Fibroblast of peridontal ligament (primary cell): ENCODE measurements at regions not wholly inside any gene's neighbourhood (a gene's known extent, or its start where the extent isn't known, plus 50 kb on each side); places are given as distances from the start of the nearest gene placed in this dataset.
"Not testable (repeated sequence)": the region's sequence is repeated elsewhere in the genome, so short reads cannot be mapped to it uniquely, and the experiment has no call there.

ENCODE experiments used
- DNase-seq: peaks from one replicate; pipeline ENCODE4 v3.0.0-alpha.2; 2010; ENCODE audit errors: extremely low read depth

- no peak for DNase-seq
Observed at GRCh38 chr1:219560856-219561255, 52.0 kb downstream of the ZC3H11B start.

DNA sequence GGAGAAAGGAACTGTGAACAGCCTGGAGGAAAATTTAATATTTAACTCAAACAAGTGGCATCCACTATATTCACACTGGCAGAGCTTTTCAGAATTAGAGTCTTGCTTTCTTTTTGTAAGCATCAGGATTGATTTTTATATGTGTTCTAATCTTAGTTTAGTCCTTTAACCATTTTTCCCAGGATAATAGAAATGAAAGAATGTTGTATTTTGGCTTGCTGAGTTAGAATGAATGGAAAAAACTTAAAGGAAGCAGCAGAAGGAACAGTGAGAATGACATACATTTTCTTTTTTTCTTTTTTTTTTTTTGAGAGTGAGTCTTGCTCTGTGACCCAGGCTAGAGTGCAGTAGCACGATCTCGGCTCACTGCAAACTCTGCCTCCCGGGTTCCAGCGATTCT is 53.0 kb downstream of the ZC3H11B start:
- DNase-seq = no peak

DNA sequence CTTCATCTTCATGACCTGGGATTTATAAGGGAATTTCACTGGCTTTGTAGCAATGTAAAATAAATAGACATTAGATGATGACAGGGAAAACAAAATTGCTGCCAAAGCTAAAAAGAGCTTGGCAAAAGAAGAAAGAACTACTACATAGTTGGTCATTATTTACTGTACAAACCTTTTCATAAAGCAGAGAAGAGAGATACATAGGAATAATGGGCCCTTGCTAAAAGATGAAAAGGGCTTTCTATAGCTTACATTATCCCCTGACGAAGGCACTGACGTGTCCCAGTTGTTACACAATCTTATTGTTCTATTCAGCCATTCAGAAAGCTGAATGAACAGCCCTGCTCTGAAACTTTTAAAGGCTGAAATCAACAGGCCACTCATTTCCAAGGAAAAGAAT is 57.1 kb downstream of the ZC3H11B start:
- DNase-seq = peak; percentile 85

DNA sequence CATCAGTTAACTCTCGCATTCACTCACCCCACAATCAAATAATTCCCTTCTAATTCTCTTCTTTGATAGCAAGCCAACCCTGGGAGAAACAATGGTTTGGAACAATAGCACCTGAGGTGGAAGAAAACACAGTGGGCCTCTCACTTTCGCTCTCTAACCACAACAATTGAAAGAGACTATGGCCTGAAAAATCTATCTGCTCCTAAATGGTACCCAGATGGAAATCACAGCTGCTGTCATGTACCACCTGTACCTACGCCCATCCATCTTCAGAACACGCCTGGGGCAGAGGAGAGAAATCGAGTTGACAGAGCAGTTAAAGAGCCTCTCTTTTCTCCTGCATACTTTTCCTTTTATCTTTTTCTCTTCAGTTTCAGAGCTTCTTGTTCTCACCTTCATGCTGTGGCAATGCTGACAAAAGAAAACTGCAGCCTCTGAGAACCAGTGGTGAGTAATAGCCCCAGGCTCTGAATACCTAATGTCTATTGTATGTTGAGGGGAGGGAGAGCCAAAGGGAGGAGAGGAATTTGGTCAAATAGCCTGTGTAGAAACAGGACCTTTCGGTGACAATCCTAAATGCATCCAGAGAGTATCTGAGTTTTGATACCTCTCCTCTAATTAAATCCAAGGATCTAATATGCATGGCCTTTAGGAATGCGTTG is 57.7 kb downstream of the ZC3H11B start:
- DNase-seq = peak; percentile 67

GRCh38 chr1:219553934-219554502 is 58.9 kb downstream of the ZC3H11B start:
- DNase-seq = peak; percentile 66

DNA sequence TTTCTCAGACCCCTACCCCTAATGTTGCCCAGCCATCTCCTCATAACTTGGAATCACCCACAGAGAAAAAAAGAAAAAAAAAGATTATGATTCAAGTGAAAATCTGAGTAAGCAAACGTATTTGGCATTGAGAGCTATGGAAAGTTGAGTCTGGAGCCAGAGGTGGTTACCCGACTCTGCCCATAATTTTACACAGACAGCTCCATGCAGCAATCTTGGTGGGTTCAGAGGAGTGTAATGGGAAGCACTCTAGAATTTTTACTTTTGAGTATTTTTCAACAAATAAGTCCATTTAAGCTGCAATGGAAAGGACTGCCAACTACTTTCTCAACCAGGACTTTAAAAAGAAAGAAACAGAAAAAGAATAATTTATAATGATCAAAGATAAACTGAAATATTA is 62.7 kb downstream of the ZC3H11B start:
- peak; percentile 51 for DNase-seq

DNA sequence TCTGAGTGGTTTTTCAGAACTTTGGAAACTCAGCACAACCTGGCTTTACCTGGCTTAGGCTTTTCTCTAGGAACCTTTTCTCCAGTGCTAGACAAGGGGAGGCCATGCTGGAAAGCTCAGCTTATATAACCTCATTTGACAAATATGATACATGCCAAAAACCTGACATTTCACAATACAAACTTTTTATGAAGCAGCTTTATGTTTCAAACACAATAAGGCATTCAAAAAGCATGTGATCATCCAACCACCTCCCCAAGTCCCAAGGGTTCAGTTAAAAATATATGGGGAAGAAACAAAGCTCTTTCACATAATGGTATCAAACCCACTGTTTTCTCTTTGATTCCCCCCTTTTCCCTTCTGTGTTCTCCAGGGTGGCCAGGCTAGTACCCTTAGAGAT is 63.7 kb downstream of the ZC3H11B start:
- peak; percentile 66 for DNase-seq

- no peak for DNase-seq
Observed at GRCh38 chr1:219548386-219548785, 64.5 kb downstream of the ZC3H11B start.

DNA sequence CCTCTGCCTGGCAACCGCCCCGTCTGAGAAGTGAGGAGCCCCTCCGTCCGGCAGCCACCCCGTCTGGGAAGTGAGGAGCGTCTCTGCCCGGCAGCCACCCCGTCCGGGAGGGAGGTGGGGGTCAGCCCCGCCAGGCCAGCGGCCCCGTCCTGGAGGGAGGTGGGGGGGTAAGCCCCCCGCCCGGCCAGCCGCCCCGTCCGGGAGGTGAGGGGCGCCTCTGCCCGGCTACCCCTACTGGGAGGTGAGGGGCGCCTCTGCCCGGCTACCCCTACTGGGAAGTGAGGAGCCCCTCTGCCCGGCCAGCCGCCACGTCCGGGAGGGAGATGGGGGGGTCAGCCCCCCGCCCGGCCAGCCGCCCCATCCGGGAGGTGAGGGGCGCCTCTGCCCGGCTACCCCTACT is 67.1 kb downstream of the ZC3H11B start:
- not testable (repeated sequence) for DNase-seq

DNA sequence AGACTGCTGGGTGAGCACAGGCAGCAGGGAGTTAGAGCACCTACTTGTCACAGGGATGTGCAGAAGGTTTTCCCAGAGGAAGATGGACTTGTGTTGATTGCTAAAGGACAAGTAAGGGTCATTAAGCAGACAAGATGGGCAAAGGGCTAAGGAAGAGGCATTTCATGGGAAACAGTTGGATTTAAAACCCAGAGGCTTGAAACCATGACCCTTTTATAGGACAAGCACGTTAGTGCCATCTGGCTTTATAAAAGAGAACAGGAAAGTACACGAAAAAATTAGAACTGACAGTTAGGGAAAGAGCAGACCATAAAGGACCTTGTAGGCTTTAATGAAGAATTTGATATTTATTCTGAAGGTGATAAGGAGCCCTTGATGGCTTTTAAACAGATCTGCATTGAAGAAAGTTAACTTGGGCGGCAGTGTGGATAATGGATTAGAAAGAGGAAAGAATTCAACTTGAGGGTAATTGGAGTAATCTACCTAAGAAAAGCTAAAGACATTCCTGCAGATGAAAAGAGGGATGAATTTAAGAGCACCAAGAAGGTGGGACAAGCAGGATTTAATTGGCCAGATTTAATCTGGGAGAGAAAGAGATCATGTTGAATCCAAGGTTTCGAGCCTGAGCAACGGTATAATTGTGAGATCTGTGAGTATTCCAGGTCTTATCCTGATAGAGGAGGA is 68.6 kb downstream of the ZC3H11B start:
- peak; percentile 56 for DNase-seq

- peak; percentile 66 for DNase-seq
Observed at GRCh38 chr1:219542828-219543518, 69.9 kb downstream of the ZC3H11B start.

GRCh38 chr1:219541946-219542345 is 71.0 kb downstream of the ZC3H11B start:
- DNase-seq = no peak

DNA sequence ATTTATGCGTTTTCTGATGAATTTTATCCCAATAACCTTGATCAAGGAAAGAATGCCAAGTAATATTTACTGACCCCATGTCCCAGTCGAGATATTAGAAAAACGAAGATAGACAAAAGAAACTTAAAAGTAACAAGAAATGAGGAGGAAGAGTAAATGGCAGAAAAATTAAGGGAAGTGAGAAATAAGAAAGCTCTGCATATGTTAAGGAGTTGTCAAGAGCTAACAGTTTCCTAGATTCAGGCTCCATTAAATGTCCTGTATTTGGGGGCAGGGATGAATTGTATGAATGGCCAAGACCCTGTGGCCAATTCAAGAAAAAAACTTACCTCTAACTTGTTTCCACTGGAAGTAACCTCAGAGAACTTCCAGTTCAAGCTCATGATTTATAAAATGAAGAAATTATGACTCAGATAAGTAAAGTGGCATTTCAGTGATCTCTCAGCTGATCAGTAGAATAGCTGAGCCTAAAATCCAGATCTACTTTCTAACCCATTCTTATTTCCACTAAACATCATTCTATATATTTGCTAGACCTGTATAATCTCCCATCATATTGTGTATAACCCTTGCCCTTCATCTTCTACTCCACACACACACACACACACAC is 73.2 kb downstream of the ZC3H11B start:
- no peak for DNase-seq

DNA sequence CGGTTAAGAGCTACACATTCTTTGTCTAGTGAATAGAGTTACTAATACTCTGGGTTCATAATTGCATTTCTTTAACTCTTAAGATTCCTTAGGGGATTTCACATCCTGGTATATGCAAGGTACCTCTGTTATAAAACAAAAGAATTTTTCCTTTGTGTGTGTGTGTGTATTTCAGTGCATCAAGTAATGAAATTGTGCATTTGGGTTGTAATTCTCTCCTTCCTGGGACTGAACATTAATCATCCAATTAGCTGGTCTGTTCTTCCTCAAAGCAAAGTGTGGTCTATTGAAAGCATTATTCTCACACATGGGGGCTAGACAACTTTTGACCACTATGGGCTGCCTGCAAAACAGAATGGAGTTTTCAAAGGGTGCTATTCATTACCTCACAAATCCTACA is 74.0 kb downstream of the ZC3H11B start:
- no peak for DNase-seq

GRCh38 chr1:219537223-219537631 is 75.7 kb downstream of the ZC3H11B start:
- no peak for DNase-seq

GRCh38 chr1:219536038-219536437 is 76.9 kb downstream of the ZC3H11B start:
- no peak for DNase-seq

GRCh38 chr1:219534991-219535390 is 77.9 kb downstream of the ZC3H11B start:
- no peak for DNase-seq

- peak; percentile 84 for DNase-seq
Observed at GRCh38 chr1:219533280-219533679, 79.6 kb downstream of the ZC3H11B start.

- DNase-seq = no peak
Observed at GRCh38 chr1:219529116-219529515, 83.8 kb downstream of the ZC3H11B start.

- DNase-seq = no peak
Observed at GRCh38 chr1:219528633-219529032, 84.3 kb downstream of the ZC3H11B start.

GRCh38 chr1:219527994-219528393 is 84.9 kb downstream of the ZC3H11B start:
- peak; percentile 48 for DNase-seq

DNA sequence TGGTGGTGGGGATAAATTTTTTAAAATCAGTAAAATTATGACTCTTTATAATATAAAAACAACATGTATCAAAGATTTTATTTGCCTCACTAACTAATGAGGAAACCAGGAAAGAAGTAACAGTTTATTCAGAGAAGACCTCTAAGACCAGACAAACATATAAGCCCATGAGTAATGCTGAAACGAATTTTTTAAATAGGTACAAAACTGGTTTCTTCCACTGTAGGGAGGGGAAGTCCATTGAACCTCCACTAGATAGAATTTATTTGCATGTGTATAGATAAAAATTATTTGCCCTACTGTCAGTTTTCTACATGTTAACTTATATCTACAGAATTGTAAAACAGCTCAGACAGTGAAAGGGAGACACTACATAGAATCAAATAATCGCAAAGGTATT is 86.8 kb downstream of the ZC3H11B start:
- no peak for DNase-seq
